ENCODE measurements at regions not wholly inside any gene's neighbourhood (a gene's known extent, or its start where the extent isn't known, plus 50 kb on each side); places are given as distances from the start of the nearest gene placed in this dataset.
"Not testable (repeated sequence)": the region's sequence is repeated elsewhere in the genome, so short reads cannot be mapped to it uniquely, and the experiment has no call there.

DNA sequence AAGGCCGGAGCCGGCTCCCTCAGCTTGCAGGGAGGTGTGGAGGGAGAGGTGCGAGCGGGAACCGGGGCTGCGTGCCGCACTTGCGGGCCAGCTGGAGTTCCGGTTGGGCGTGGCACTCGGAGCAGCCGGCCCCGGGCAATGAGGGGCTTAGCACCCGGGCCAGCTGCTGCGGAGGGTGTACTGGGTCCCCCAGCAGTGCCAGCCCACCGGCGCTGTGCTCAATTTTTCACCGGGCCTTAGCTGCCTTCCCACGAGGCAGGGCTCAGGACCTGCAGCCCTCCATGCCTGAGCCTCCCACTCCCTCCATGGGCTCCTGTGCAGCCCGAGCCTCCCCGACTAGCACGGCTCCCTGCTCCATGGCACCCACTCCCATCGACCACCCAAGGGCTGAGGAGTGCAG is 62.2 kb upstream of the ANKRD55 start:
- DNase-seq (ENCODE audit: low spot score): not testable (repeated sequence)

DNA sequence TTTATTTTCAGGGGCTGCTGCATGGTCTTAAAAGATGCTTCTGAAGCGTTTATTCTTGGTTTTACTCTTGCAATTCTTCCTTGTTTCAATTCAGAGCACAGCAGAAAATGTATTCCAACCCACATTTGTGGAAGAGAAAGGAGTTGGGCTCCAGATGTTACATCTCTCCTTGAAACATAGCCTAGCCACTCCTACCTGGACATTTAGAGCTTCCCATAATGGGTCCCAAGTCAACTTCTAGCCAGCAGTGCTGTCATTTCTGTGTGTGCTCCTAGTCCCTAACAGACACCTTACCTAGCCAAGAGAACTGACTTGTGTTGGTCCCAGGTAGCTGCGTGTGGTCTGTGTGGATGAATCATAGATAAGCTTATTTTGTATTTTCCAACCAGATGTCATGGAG is 61.2 kb upstream of the ANKRD55 start:
- no peak for DNase-seq (ENCODE audit: low spot score)

DNA sequence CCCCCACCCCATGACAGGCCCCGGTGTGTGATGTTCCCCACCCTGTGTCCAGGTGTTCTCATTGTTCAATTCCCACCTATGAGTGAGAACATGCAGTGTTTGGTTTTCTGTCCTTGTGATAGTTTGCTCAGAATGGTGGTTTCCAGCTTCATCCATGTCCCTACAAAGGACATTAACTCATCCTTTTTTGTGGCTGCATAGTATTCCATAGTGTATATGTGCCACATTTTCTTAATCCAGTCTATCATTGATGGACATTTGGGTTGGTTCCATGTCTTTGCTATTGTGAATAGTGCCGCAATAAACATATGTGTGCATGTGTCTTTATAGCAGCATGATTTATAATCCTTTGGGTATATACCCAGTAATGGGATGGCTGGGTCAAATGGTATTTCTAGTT is 59.7 kb upstream of the ANKRD55 start:
- not testable (repeated sequence) for DNase-seq (ENCODE audit: low spot score)

DNA sequence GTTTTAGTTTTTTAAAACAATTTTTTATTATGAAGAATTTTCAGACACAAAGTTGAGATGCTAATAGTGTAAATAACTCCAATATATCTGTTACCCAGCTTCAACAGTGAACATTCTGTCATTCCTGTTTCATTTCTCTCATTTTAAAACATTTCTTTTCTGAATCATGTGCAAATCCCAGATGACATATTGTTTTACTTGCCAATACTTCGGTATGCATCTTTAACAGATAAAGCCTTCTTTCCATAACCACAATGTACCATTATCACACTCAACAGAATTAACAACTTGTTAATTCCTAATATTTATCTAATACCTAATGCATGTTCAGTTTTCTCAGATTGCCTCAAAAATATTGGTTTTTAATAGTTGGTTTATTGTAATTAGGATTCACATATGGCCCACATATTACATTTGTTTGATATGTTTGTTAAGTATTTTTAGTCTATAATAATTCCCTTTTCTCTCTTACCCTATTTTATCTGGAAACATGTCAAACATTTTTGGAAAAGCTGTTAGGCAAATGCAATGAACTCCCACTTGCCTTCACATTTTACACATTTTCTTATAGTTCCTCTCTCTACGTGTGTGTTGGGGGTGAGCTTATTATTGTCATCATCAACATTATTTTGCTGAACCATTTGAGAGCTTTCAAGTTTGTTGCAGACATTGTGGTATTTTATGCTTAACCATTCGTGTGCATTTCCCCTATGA is 58.7 kb upstream of the ANKRD55 start:
- no peak for DNase-seq (ENCODE audit: low spot score)

DNA sequence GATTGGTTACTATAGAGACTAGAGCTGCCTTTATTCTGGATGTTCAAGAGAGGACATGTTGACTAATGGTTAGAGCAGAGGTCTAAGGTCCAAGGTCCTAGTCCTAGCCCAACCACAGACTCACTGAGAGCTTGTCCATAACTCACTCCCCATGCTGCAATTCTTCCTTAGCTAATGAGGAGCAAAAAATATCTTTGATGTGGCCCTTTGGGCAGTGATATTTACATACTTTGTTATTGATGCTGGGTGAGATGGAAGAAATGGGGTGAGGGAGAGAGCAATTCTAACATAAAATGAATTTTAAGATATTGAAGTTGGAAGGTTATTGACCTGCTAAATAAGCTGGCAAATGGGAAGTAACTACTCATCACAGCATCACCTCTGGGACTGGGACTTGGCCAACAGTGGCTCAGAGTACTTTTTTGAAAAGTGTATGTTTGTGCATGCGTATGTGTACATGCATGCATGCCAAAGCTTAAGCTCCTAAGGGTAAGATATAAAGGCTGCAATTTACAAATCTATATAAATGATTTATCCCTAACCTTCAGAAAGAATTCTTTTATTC is 58.0 kb upstream of the ANKRD55 start:
- DNase-seq (ENCODE audit: low spot score): no peak

DNA sequence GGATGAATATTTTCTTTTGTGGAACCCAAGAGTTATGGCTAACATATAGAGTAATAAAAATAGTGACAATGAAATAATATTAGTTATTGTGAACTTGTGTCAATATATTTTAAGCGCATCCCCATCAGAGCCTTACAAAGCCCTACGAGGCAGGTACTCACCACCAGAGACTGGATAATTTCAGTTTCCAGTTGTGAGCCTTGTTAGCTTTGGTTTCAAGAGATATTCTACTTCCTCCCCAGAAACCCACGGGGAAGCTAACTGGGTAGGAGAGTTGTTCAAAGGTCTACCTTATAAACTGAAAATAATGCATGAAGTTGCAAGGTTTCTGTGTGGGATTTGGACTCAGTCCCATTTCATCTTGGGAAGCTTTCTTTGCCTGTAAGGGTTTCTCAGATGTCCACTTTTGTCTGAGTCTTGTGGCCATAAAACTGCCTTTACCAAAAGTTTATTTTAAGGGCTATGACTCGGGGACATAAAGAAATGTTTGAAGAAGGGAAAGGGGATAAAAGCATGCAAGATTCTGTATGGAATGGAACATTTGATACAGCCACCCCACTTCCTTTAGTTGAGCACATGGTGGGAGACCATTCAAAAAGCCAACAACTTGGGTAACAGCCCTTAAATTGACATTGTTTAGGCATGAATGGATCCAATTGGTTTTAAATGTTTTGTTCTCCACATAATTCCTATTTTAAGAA is 57.4 kb upstream of the ANKRD55 start:
- no peak for DNase-seq (ENCODE audit: low spot score)

DNA sequence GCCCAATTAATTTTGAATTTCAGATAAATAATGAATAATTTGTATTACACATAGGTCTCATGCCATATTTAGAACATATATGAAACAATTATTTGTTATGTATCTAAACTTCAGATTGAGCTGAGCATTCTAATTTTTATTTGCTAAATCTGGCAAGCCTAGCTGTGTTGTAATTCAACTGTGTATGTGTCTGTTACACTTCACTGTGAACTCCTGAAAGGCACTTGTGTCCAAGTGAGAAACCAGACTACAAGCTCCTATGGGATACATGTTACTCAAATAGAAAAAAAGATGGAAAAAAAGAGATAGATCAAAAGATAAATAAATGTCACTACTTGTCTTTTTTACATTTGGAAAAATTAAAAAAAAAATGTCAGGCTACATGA is 56.5 kb upstream of the ANKRD55 start:
- DNase-seq (ENCODE audit: low spot score): no peak

DNA sequence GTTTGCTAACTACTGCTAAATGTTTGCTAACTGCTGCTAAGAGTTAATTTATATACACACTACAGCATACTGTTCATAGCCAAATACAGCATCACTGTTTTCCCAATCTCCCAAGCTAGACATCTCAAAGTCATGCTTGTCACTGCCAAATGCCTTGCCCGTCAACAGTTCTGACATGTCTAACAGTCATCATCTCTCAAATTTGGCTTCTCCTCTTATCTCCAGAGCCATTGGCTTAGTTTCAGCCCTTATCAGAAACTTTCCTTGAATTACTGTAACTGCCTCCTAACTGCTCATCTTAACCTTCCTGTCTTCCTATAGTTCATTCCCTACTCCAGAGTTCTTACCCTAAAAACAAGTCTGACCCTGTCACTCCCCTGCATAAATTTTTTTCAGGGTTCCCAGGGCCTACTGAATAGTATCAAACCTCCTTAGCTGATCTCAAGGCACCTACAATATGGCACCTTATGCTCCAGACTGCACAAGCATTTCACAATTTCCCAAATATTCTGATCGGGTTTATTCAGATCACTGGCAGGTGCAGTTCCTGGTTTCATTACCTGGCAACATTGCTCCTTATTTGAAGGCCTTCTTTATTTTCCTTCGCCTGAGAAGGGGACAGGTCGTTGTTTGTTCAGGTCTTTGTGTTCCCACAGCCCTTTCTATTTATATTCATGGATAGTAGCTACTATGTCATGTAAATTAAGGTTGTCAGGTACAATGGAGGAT is 55.9 kb upstream of the ANKRD55 start:
- DNase-seq (ENCODE audit: low spot score): no peak

DNA sequence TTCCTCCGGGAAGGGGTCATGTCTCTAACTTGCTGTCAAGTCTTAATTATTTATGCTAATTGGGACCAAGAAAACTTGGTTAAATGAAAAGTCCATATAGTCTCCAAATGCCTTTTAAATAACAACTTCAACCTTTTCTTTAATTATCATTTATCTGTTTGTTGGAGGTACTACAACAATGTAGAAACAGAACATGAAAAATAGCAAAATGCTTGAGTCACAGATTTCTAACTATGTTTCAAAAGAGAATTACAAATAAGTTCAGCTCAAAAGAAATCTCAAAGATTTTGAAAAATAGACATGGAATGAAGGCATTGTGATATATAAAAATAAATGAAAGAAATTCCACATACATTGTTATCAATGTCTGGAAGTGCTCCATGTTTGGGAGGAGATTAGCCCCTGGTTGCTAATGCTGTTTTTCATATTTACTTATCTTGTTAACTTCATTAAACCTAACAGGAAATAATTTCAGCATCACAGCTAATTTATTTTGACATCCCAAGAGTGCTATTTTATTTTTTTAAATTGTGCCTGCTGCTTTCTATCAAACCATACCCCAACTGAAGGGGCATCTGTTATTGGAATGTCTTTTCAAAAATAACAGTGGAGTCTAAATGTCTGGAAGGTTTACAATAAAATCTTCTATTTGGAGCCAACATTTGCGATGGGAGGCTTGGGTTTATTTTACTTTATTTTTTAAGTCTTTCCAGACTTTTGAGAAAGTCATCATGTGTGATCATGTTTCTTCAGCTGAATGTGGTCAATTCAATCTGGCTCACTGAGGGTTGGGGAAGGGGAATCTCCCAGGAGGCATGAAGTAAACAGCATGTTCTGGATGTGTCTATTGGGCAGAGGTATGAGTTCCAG is 53.1 kb upstream of the ANKRD55 start:
- no peak for DNase-seq (ENCODE audit: low spot score)

DNA sequence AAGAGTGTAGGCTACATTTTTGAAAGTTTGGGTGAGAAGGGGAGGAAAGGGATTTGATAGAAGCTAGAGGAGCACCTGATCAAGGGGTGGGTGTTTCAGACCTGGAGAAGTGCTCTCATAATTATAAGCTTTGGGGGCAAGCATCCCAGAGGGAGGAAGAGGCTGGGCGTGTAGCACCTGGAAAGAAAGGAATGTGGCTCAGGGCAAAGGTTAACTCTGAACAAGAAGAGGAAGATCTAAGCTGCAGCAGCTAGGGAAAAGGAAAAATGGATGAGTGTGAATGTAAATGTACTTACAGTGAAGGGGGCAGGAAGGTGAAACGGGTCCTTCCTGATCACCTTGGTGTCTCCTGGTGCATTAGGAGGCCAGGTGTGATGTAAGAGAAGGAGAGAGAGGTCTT is 49.8 kb upstream of the ANKRD55 start:
- DNase-seq (ENCODE audit: low spot score): no peak
